ENCODE measurements at regions not wholly inside any gene's neighbourhood (a gene's known extent, or its start where the extent isn't known, plus 50 kb on each side); places are given as distances from the start of the nearest gene placed in this dataset.

DNA sequence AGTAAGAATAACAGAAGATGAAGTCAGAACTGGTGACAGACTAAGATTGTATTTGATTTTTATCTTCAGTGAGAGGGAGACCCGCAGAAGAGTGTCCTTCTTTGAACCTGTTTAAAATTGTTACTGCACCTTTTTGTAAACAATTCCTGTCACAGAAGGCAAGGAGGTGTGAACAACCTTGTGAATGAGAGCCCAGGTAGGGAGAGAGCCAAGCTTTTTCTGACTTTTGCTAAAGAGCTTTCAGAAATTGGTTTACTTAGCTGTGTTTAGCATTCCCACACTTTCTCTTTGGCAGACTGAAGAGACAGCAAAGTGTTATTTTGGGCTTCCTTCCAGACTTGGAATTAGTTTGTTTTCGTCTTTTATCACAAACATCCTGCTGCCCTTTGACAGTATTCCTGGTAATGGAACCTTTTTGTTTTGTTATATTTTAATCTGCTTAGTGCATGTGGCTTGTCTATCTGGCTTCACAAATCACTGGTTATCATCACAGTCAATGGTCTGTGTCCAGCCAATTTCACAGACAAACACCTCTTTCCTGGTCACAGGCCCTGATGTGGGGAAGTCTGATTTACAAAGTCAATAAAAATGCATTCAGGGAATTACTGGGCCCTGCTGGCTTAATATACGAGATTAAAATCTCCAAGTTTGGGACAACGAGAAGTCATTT, 85.7 kb upstream of the HS3ST2 start:
- Histone ChIP-seq H3K36me3 (ENCODE audit: control insufficient read depth in 1 of 2, insufficient read depth in 2 of 2, low read length in 2 of 2) (no peaks in the 10 kb centered on the region), H3K9ac (ENCODE audit: low read depth in 1 of 2, low read length in 2 of 2) (no peak overlapping the region), H3K9me3 (ENCODE audit: control insufficient read depth in 1 of 2, low read length in 2 of 2) (no peaks in the 10 kb centered on the region), H3K4me3 (ENCODE audit: low read depth in 1 of 2, low read length in 2 of 2) (no peak overlapping the region), H3K27ac (ENCODE audit: low read depth, low read length) (no peak overlapping the region), H3K4me1 (ENCODE audit: control insufficient read depth in 1 of 2, insufficient read depth in 2 of 2, low read length in 2 of 2) (no peaks in the 10 kb centered on the region), H3K27me3 (ENCODE audit: control insufficient read depth in 1 of 2, insufficient read depth in 2 of 2, low read length in 2 of 2) (no peaks in the 10 kb centered on the region)

DNA sequence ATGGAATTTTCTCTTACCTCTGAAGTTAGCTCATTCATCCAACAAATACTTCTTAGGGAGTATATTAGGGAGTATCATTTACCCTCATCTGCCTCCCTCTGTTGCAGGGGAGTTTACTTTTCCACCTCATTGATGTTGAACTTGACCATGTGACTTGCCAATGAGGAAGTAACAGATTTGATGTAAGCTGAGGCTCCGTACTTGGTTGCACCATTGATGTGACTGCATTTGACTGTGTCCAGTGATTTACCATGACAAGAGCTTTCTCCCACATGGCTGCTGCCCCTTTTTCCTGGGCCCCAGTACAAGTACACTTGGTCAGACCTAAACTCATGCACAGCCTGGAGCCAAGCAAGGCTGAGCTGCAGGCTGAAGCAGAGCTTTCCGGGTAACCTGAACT, 81.6 kb upstream of the HS3ST2 start:
- Histone ChIP-seq H3K9ac (ENCODE audit: low read depth in 1 of 2, low read length in 2 of 2) (no peak overlapping the region), H3K9me3 (ENCODE audit: control insufficient read depth in 1 of 2, low read length in 2 of 2) (no peaks in the 10 kb centered on the region)

DNA sequence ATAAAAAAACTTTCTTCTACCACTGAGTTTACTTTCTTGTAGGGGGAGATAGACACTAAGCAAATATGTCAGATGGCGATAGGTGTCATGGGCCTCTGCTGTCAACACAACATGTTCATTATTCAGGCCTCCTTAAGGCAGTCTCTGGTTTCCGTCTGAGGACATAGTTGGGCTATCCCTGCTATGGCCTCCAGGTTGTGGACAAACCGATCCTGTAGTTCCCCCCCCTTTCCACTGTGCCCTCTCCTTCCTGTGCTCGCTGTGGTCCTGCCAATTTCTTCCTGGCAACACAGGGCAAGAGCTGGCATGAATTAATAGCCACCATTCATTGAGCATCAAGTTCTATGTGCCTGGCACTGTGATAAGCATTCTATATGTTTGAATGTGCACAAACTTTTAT, 81.0 kb upstream of the HS3ST2 start:
- Histone ChIP-seq H3K9ac (ENCODE audit: low read depth in 1 of 2, low read length in 2 of 2) (no peak overlapping the region), H3K4me1 (ENCODE audit: control insufficient read depth in 1 of 2, insufficient read depth in 2 of 2, low read length in 2 of 2) (no peaks in the 10 kb centered on the region), H3K27ac (ENCODE audit: low read depth, low read length) (no peak overlapping the region), H3K36me3 (ENCODE audit: control insufficient read depth in 1 of 2, insufficient read depth in 2 of 2, low read length in 2 of 2) (no peaks in the 10 kb centered on the region), H3K27me3 (ENCODE audit: control insufficient read depth in 1 of 2, insufficient read depth in 2 of 2, low read length in 2 of 2) (no peaks in the 10 kb centered on the region), H3K4me3 (ENCODE audit: low read depth in 1 of 2, low read length in 2 of 2) (no peak overlapping the region), H3K9me3 (ENCODE audit: control insufficient read depth in 1 of 2, low read length in 2 of 2) (no peaks in the 10 kb centered on the region)

More for the DNA sequence above, 81.6 kb upstream of the HS3ST2 start:
- Histone ChIP-seq H3K36me3 (ENCODE audit: control insufficient read depth in 1 of 2, insufficient read depth in 2 of 2, low read length in 2 of 2) (no peaks in the 10 kb centered on the region), H3K4me1 (ENCODE audit: control insufficient read depth in 1 of 2, insufficient read depth in 2 of 2, low read length in 2 of 2) (no peaks in the 10 kb centered on the region), H3K4me3 (ENCODE audit: low read depth in 1 of 2, low read length in 2 of 2) (no peak overlapping the region), H3K27ac (ENCODE audit: low read depth, low read length) (no peak overlapping the region), H3K27me3 (ENCODE audit: control insufficient read depth in 1 of 2, insufficient read depth in 2 of 2, low read length in 2 of 2) (no peaks in the 10 kb centered on the region)

DNA sequence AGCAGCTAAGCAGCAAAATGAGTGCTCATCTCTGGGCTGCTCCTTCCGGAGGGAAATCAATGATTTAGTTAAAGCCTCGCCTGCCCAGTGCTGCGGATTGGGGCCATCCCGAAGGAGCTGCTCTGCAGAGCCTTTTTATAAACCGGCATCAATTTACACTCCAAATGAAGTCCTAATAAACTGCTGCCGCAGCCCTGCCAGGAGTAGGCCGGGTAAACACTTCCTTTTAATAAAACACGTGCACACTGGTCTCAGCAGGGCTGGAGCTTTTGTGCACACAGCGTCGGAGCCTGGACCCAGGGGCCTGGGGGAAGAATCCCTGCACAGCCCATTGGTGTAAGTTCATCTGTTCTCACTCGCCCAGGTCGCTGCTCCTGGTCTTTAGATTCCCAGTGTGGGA, 79.6 kb upstream of the HS3ST2 start:
- H3K4me3 ChIP-seq (ENCODE audit: low read depth in 1 of 2, low read length in 2 of 2) = no peak overlapping the region
- no peak overlapping the region for H3K9ac ChIP-seq (ENCODE audit: low read depth in 1 of 2, low read length in 2 of 2)
- H3K4me1 ChIP-seq (ENCODE audit: control insufficient read depth in 1 of 2, insufficient read depth in 2 of 2, low read length in 2 of 2) = no peaks in the 10 kb centered on the region
- no peaks in the 10 kb centered on the region for H3K27me3 ChIP-seq (ENCODE audit: control insufficient read depth in 1 of 2, insufficient read depth in 2 of 2, low read length in 2 of 2)
- no peaks in the 10 kb centered on the region for H3K36me3 ChIP-seq (ENCODE audit: control insufficient read depth in 1 of 2, insufficient read depth in 2 of 2, low read length in 2 of 2)
- H3K27ac ChIP-seq (ENCODE audit: low read depth, low read length) = no peak overlapping the region
- no peaks in the 10 kb centered on the region for H3K9me3 ChIP-seq (ENCODE audit: control insufficient read depth in 1 of 2, low read length in 2 of 2)

DNA sequence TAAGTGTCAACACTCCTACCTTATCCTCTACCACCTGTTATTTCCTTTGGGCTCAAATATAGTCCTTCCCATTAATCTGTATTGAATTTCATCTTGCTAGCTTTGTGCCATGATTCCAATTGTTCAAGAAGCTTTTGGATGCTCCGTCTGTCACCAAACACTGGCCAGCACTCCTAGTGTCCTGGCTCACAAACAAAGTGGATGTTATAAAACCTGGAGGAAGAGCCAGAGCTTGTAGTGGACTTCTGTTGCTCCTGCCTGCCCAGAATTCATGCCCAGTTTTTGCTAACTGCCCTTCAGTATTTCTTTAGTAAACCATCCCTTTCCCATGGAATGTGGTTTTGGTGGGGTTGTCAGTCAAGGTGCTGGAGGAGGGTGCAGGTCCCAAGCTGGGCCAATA, 77.2 kb upstream of the HS3ST2 start:
- H3K27ac ChIP-seq (ENCODE audit: low read depth, low read length) = no peak overlapping the region
- no peak overlapping the region for H3K4me3 ChIP-seq (ENCODE audit: low read depth in 1 of 2, low read length in 2 of 2)
- no peaks in the 10 kb centered on the region for H3K9me3 ChIP-seq (ENCODE audit: control insufficient read depth in 1 of 2, low read length in 2 of 2)
- no peaks in the 10 kb centered on the region for H3K36me3 ChIP-seq (ENCODE audit: control insufficient read depth in 1 of 2, insufficient read depth in 2 of 2, low read length in 2 of 2)
- no peaks in the 10 kb centered on the region for H3K27me3 ChIP-seq (ENCODE audit: control insufficient read depth in 1 of 2, insufficient read depth in 2 of 2, low read length in 2 of 2)
- no peaks in the 10 kb centered on the region for H3K4me1 ChIP-seq (ENCODE audit: control insufficient read depth in 1 of 2, insufficient read depth in 2 of 2, low read length in 2 of 2)
- no peak overlapping the region for H3K9ac ChIP-seq (ENCODE audit: low read depth in 1 of 2, low read length in 2 of 2)

DNA sequence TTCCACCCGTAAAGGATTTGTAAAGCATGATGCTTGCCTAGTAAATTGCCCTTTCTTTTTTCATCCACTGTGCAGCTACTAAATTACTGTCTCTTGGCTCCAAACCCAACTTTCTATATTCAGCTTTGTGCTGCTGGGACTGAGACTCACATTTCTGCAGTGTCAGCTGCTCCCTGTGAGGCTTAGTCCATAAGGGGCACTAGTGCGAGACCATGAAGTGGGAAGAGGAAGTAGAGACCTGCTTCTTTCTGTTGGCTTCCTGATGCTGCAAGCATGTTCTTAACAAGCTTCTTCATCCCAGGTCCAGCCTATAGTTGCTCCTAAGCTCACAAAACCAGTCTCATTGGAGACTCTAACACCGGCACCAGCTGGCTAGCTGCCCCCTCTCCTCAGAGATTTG, 74.9 kb upstream of the HS3ST2 start:
- H3K27me3 ChIP-seq (ENCODE audit: control insufficient read depth in 1 of 2, insufficient read depth in 2 of 2, low read length in 2 of 2) = no peaks in the 10 kb centered on the region
- no peak overlapping the region for H3K4me3 ChIP-seq (ENCODE audit: low read depth in 1 of 2, low read length in 2 of 2)
- H3K9ac ChIP-seq (ENCODE audit: low read depth in 1 of 2, low read length in 2 of 2) = no peak overlapping the region
- H3K4me1 ChIP-seq (ENCODE audit: control insufficient read depth in 1 of 2, insufficient read depth in 2 of 2, low read length in 2 of 2) = no peaks in the 10 kb centered on the region
- H3K9me3 ChIP-seq (ENCODE audit: control insufficient read depth in 1 of 2, low read length in 2 of 2) = no peaks in the 10 kb centered on the region
- no peaks in the 10 kb centered on the region for H3K36me3 ChIP-seq (ENCODE audit: control insufficient read depth in 1 of 2, insufficient read depth in 2 of 2, low read length in 2 of 2)
- no peak overlapping the region for H3K27ac ChIP-seq (ENCODE audit: low read depth, low read length)

DNA sequence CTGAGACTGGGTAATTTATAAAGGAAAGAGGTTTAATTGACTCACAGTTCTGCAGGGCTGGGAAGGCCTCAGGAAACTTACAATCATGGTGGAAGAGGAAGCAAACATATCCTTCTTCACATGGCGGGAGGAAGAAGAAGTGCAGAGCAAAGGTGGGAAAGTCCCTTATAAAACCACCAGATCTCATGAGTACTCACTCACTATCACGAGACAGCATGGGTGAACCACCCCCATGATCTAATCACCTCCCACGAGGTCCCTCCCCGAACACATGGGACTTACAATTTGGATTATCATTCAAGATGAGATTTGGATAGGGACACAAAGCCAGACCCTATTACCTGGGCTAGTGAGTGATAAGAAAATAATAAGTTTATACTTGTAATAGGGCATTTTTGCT, 70.6 kb upstream of the HS3ST2 start:
- no peak overlapping the region for H3K27ac ChIP-seq (ENCODE audit: low read depth, low read length)
- H3K27me3 ChIP-seq (ENCODE audit: control insufficient read depth in 1 of 2, insufficient read depth in 2 of 2, low read length in 2 of 2) = no peaks in the 10 kb centered on the region
- H3K4me3 ChIP-seq (ENCODE audit: low read depth in 1 of 2, low read length in 2 of 2) = no peak overlapping the region
- H3K9ac ChIP-seq (ENCODE audit: low read depth in 1 of 2, low read length in 2 of 2) = no peak overlapping the region
- H3K4me1 ChIP-seq (ENCODE audit: control insufficient read depth in 1 of 2, insufficient read depth in 2 of 2, low read length in 2 of 2) = no peaks in the 10 kb centered on the region
- H3K36me3 ChIP-seq (ENCODE audit: control insufficient read depth in 1 of 2, insufficient read depth in 2 of 2, low read length in 2 of 2) = no peaks in the 10 kb centered on the region
- no peaks in the 10 kb centered on the region for H3K9me3 ChIP-seq (ENCODE audit: control insufficient read depth in 1 of 2, low read length in 2 of 2)

DNA sequence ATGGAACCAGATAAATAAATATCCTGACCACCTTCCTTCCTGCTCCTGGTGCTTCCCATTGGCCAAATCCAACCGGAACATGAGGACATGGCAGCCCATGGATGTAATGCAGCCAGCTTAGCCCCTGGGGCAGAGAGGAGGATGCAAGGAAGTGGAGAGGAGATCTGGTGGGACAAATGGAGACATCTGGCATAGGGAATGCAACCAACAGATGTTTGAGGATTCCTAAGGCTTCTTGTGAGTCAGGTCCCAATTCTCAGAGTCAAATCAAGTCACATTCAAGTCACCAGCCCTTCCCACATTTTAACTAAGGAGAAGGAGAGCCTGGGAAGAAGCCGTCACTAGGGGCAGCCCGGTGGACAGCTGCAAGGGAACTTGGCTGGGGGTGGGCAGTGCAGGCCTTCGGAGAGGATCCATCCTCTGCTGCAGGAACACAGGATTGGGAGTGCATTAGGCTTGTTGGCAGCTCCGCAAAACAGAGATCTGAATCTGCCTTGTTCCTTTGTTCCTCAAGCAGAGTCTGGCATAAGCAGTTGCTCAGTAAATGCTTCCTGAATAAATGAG, 62.8 kb upstream of the HS3ST2 start:
- Histone ChIP-seq H3K9ac (ENCODE audit: low read depth in 1 of 2, low read length in 2 of 2) (no peak overlapping the region), H3K4me1 (ENCODE audit: control insufficient read depth in 1 of 2, insufficient read depth in 2 of 2, low read length in 2 of 2) (no peaks in the 10 kb centered on the region), H3K36me3 (ENCODE audit: control insufficient read depth in 1 of 2, insufficient read depth in 2 of 2, low read length in 2 of 2) (no peaks in the 10 kb centered on the region), H3K9me3 (ENCODE audit: control insufficient read depth in 1 of 2, low read length in 2 of 2) (no peaks in the 10 kb centered on the region), H3K4me3 (ENCODE audit: low read depth in 1 of 2, low read length in 2 of 2) (no peak overlapping the region), H3K27ac (ENCODE audit: low read depth, low read length) (no peak overlapping the region), H3K27me3 (ENCODE audit: control insufficient read depth in 1 of 2, insufficient read depth in 2 of 2, low read length in 2 of 2) (no peaks in the 10 kb centered on the region)

DNA sequence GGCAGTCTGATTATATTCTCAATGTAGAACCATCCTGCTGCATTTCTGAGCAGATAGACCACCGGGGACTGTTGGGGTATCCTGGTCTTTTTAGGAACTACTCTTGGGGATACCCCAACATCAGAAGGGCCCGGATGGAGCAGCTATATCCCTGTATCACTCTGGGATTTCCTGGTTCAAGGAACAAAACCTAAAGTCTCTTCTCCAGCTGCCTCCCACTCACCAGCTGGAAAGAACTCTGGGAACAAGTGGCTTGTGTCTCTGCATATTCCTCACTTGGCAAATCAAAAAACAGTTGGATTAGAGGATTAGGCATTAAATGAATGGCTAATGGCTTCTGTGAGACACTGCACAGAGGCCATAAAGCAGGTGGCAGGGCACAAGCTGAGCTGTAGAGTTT, 62.3 kb upstream of the HS3ST2 start:
- Histone ChIP-seq H3K27ac (ENCODE audit: low read depth, low read length) (no peak overlapping the region), H3K9ac (ENCODE audit: low read depth in 1 of 2, low read length in 2 of 2) (no peak overlapping the region), H3K36me3 (ENCODE audit: control insufficient read depth in 1 of 2, insufficient read depth in 2 of 2, low read length in 2 of 2) (no peaks in the 10 kb centered on the region), H3K9me3 (ENCODE audit: control insufficient read depth in 1 of 2, low read length in 2 of 2) (no peaks in the 10 kb centered on the region), H3K27me3 (ENCODE audit: control insufficient read depth in 1 of 2, insufficient read depth in 2 of 2, low read length in 2 of 2) (no peaks in the 10 kb centered on the region), H3K4me1 (ENCODE audit: control insufficient read depth in 1 of 2, insufficient read depth in 2 of 2, low read length in 2 of 2) (no peaks in the 10 kb centered on the region), H3K4me3 (ENCODE audit: low read depth in 1 of 2, low read length in 2 of 2) (no peak overlapping the region)

DNA sequence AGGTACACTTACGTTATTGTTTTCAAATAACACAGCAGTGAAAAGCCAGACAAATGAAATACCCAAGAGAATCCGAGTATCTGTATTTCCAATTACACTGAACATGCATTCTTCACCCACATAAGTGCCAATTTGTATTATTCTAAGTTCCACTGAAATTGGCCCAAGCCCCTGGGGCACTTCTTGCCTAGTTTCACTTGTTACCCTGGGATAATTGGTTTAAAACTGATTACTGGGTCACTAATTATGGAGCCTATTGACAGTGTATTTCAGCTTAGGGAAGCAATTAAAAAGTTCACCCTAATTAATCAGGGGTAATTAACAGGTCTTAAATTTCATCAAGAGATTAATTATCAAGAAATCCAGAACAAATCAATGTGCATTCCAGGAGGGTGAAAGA, 60.5 kb upstream of the HS3ST2 start:
- Histone ChIP-seq H3K4me1 (ENCODE audit: control insufficient read depth in 1 of 2, insufficient read depth in 2 of 2, low read length in 2 of 2) (no peaks in the 10 kb centered on the region), H3K9ac (ENCODE audit: low read depth in 1 of 2, low read length in 2 of 2) (no peak overlapping the region), H3K27ac (ENCODE audit: low read depth, low read length) (no peak overlapping the region), H3K36me3 (ENCODE audit: control insufficient read depth in 1 of 2, insufficient read depth in 2 of 2, low read length in 2 of 2) (no peaks in the 10 kb centered on the region), H3K27me3 (ENCODE audit: control insufficient read depth in 1 of 2, insufficient read depth in 2 of 2, low read length in 2 of 2) (no peaks in the 10 kb centered on the region), H3K9me3 (ENCODE audit: control insufficient read depth in 1 of 2, low read length in 2 of 2) (no peaks in the 10 kb centered on the region), H3K4me3 (ENCODE audit: low read depth in 1 of 2, low read length in 2 of 2) (no peak overlapping the region)

Data from duodenal mucosa (tissue), 2 donors.